ENCODE measurements at regions not wholly inside any gene's neighbourhood (a gene's known extent, or its start where the extent isn't known, plus 50 kb on each side); places are given as distances from the start of the nearest gene placed in this dataset.

GRCh38 chr7:18356191-18356645 lies 139.3 kb upstream of the HDAC9 start:
- no peak overlapping the region for H3K4me3 ChIP-seq (ENCODE audit: low read length)
- DNase-seq (ENCODE audit: low read depth), result peak; percentile 32
- peak; percentile 53 for TF ChIP-seq CTCF (IDR thresholded peaks at IDR 0.05; ENCODE audit: insufficient read depth, low read depth, low read length, missing control alignments)

GRCh38 chr7:18357691-18358090 lies 137.9 kb upstream of the HDAC9 start:
- no peak overlapping the region for H3K4me3 ChIP-seq (ENCODE audit: low read length)
- peak; percentile 29 for DNase-seq (ENCODE audit: low read depth)
- TF ChIP-seq CTCF (IDR thresholded peaks at IDR 0.05; ENCODE audit: insufficient read depth, low read depth, low read length, missing control alignments), result peak; percentile 36

- no peak overlapping the region for H3K4me3 ChIP-seq (ENCODE audit: low read length)
- peak; percentile 50 for DNase-seq (ENCODE audit: low read depth)
- no peak for TF ChIP-seq CTCF (IDR thresholded peaks at IDR 0.05; ENCODE audit: insufficient read depth, low read depth, low read length, missing control alignments)
These were observed 133.8 kb upstream of the HDAC9 start for GRCh38 chr7:18361756-18362155.

GRCh38 chr7:18363751-18364380 lies 131.7 kb upstream of the HDAC9 start:
- no peak for DNase-seq (ENCODE audit: low read depth)
- no peak overlapping the region for H3K4me3 ChIP-seq (ENCODE audit: low read length)
- TF ChIP-seq CTCF (IDR thresholded peaks at IDR 0.05; ENCODE audit: insufficient read depth, low read depth, low read length, missing control alignments), result no peak

- TF ChIP-seq CTCF (IDR thresholded peaks at IDR 0.05; ENCODE audit: insufficient read depth, low read depth, low read length, missing control alignments), result no peak
- no peak for DNase-seq (ENCODE audit: low read depth)
- no peak overlapping the region for H3K4me3 ChIP-seq (ENCODE audit: low read length)
These were observed 131.2 kb upstream of the HDAC9 start for GRCh38 chr7:18364396-18364795.

GRCh38 chr7:18366394-18366793 lies 129.2 kb upstream of the HDAC9 start:
- TF ChIP-seq CTCF (IDR thresholded peaks at IDR 0.05; ENCODE audit: insufficient read depth, low read depth, low read length, missing control alignments), result no peak
- no peak for DNase-seq (ENCODE audit: low read depth)
- H3K4me3 ChIP-seq (ENCODE audit: low read length), result no peak overlapping the region

- no peak overlapping the region for H3K4me3 ChIP-seq (ENCODE audit: low read length)
- no peak for TF ChIP-seq CTCF (IDR thresholded peaks at IDR 0.05; ENCODE audit: insufficient read depth, low read depth, low read length, missing control alignments)
- no peak for DNase-seq (ENCODE audit: low read depth)
These were observed 126.5 kb upstream of the HDAC9 start for GRCh38 chr7:18369011-18369410.

Measured in epithelial cell of esophagus (primary cell).